ENCODE measurements at regions not wholly inside any gene's neighbourhood (a gene's known extent, or its start where the extent isn't known, plus 50 kb on each side); places are given as distances from the start of the nearest gene placed in this dataset.

GRCh38 chr5:60374409-60374808, 325.6 kb downstream of the DEPDC1B start:
- DNase-seq (ENCODE audit: low spot score) = no peak

- DNase-seq (ENCODE audit: low spot score) = no peak
These were observed 327.2 kb downstream of the DEPDC1B start for GRCh38 chr5:60372786-60373185.

- DNase-seq (ENCODE audit: low spot score) = no peak
These were observed 328.9 kb downstream of the DEPDC1B start for GRCh38 chr5:60371065-60371464.

GRCh38 chr5:60370508-60370907, 329.5 kb downstream of the DEPDC1B start:
- DNase-seq (ENCODE audit: low spot score) = no peak

GRCh38 chr5:60369391-60369790, 330.6 kb downstream of the DEPDC1B start:
- no peak for DNase-seq (ENCODE audit: low spot score)

GRCh38 chr5:60368100-60368499, 331.9 kb downstream of the DEPDC1B start:
- no peak for DNase-seq (ENCODE audit: low spot score)

- DNase-seq (ENCODE audit: low spot score) = no peak
These were observed 333.5 kb downstream of the DEPDC1B start for GRCh38 chr5:60366489-60366888.

GRCh38 chr5:60365001-60365400, 335.0 kb downstream of the DEPDC1B start:
- DNase-seq (ENCODE audit: low spot score) = no peak

GRCh38 chr5:60362158-60362557, 337.8 kb downstream of the DEPDC1B start:
- no peak for DNase-seq (ENCODE audit: low spot score)

GRCh38 chr5:60360355-60360754, 339.6 kb downstream of the DEPDC1B start:
- DNase-seq (ENCODE audit: low spot score) = no peak

- no peak for DNase-seq (ENCODE audit: low spot score)
These were observed 342.7 kb downstream of the DEPDC1B start for GRCh38 chr5:60357302-60357701.

- DNase-seq (ENCODE audit: low spot score) = no peak
These were observed 343.2 kb downstream of the DEPDC1B start for GRCh38 chr5:60356745-60357144.

- DNase-seq (ENCODE audit: low spot score) = no peak
These were observed 344.8 kb downstream of the DEPDC1B start for GRCh38 chr5:60355181-60355580.

GRCh38 chr5:60354311-60354710, 345.7 kb downstream of the DEPDC1B start:
- DNase-seq (ENCODE audit: low spot score) = no peak

- no peak for DNase-seq (ENCODE audit: low spot score)
These were observed 346.9 kb downstream of the DEPDC1B start for GRCh38 chr5:60352992-60353599.

GRCh38 chr5:60350794-60351193, 349.2 kb downstream of the DEPDC1B start:
- no peak for DNase-seq (ENCODE audit: low spot score)

- no peak for DNase-seq (ENCODE audit: low spot score)
These were observed 350.0 kb downstream of the DEPDC1B start for GRCh38 chr5:60349891-60350415.

- no peak for DNase-seq (ENCODE audit: low spot score)
These were observed 353.6 kb downstream of the DEPDC1B start for GRCh38 chr5:60346393-60346792.

- no peak for DNase-seq (ENCODE audit: low spot score)
These were observed 356.9 kb downstream of the DEPDC1B start for GRCh38 chr5:60343102-60343501.

- no peak for DNase-seq (ENCODE audit: low spot score)
These were observed 358.9 kb downstream of the DEPDC1B start for GRCh38 chr5:60340965-60341471.

- DNase-seq (ENCODE audit: low spot score) = no peak
These were observed 359.6 kb downstream of the DEPDC1B start for GRCh38 chr5:60340326-60340725.

- DNase-seq (ENCODE audit: low spot score) = no peak
These were observed 360.2 kb downstream of the DEPDC1B start for GRCh38 chr5:60339691-60340201.

- DNase-seq (ENCODE audit: low spot score) = no peak
These were observed 361.1 kb downstream of the DEPDC1B start for GRCh38 chr5:60338846-60339245.

GRCh38 chr5:60336491-60336890, 363.5 kb downstream of the DEPDC1B start:
- DNase-seq (ENCODE audit: low spot score) = no peak

Data from H4 (cell line).